GM12875 (cell line): ENCODE measurements at regions not wholly inside any gene's neighbourhood (a gene's known extent, or its start where the extent isn't known, plus 50 kb on each side); places are given as distances from the start of the nearest gene placed in this dataset.
A peak's percentile ranks its signal among the peaks of the same experiment; 100 is the strongest.

Experiments used
- H3K4me3 ChIP-seq: one replicate; pipeline ENCODE4 v1.5.1; 2011; ENCODE audit warnings: low read depth, low read length, control low read depth
- CTCF ChIP-seq: IDR thresholded peaks from 2 replicates; pipeline ENCODE4 v1.5.1; 2011; ENCODE audit warnings: low read depth, mild to moderate bottlenecking, control low read depth, inconsistent platforms, low read length, moderate library complexity, borderline replicate concordance; ENCODE audit not compliant: insufficient read depth

GRCh38 chr6:154920495-154921200 lies 74.5 kb upstream of the TIAM2 start:
- no peak for TF ChIP-seq CTCF
- H3K4me3 ChIP-seq: no peak overlapping the region

GRCh38 chr6:154921482-154921881 lies 73.6 kb upstream of the TIAM2 start:
- TF ChIP-seq CTCF: no peak
- no peak overlapping the region for H3K4me3 ChIP-seq

GRCh38 chr6:154923199-154923869 lies 71.8 kb upstream of the TIAM2 start:
- H3K4me3 ChIP-seq: no peak overlapping the region
- no peak for TF ChIP-seq CTCF

- TF ChIP-seq CTCF: no peak
- H3K4me3 ChIP-seq: no peak overlapping the region
Measured at GRCh38 chr6:154925130-154925529, 70.0 kb upstream of the TIAM2 start.

- no peak for TF ChIP-seq CTCF
- H3K4me3 ChIP-seq: no peak overlapping the region
Measured at GRCh38 chr6:154926366-154926765, 68.7 kb upstream of the TIAM2 start.

- H3K4me3 ChIP-seq: no peak overlapping the region
- TF ChIP-seq CTCF: peak; percentile 63; the same call in 1 of the 2 replicates
Measured at GRCh38 chr6:154928325-154928922, 66.7 kb upstream of the TIAM2 start.
